Thyroid gland (tissue), 4 donors: ENCODE measurements at regions not wholly inside any gene's neighbourhood (a gene's known extent, or its start where the extent isn't known, plus 50 kb on each side); places are given as distances from the start of the nearest gene placed in this dataset.

Experiments used
- POLR2A ChIP-seq, 2 donors: fragments of 450-650 bp; IDR thresholded peaks; one replicate each; pipeline ENCODE4 v1.6.1; 2017; ENCODE audit warnings: antibody characterized with exemption in 2 of 2, mild to moderate bottlenecking in 2 of 2, moderate library complexity in 1 of 2
- TF ChIP-seq, protein P1 (sequence below), 6 experiments: fragments of 200-600 bp in 3 of 6; fragments of 450-650 bp in 3 of 6; sonication (generic) in 3 of 6; IDR thresholded peaks; one replicate each; pipeline ENCODE4 v1.5.1; 2016 to 2019; ENCODE audit warnings: antibody characterized with exemption in 6 of 6, mild to moderate bottlenecking in 2 of 6, inconsistent platforms in 1 of 6, moderate library complexity in 1 of 6

DNA sequence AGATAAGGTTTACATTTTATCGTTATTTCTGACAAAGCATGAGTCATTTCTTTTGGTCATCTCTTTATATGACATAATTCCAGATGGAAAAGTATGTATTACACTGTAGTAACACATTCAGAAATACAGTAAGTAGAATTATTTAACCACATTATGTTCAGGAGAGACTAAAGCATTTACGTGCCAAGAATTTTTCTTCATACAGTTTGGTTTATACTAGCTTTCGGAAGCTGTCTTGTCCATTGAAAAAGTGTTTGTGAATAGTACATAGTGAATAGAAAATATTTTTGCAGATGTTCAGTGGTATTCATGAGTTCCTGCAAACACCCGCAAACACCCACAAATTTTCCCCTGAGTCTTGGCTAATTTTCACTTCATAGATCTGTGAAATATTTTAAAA, 1033.0 kb upstream of the INTU start:
- TF ChIP-seq, protein P1, sequence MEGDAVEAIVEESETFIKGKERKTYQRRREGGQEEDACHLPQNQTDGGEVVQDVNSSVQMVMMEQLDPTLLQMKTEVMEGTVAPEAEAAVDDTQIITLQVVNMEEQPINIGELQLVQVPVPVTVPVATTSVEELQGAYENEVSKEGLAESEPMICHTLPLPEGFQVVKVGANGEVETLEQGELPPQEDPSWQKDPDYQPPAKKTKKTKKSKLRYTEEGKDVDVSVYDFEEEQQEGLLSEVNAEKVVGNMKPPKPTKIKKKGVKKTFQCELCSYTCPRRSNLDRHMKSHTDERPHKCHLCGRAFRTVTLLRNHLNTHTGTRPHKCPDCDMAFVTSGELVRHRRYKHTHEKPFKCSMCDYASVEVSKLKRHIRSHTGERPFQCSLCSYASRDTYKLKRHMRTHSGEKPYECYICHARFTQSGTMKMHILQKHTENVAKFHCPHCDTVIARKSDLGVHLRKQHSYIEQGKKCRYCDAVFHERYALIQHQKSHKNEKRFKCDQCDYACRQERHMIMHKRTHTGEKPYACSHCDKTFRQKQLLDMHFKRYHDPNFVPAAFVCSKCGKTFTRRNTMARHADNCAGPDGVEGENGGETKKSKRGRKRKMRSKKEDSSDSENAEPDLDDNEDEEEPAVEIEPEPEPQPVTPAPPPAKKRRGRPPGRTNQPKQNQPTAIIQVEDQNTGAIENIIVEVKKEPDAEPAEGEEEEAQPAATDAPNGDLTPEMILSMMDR (IDR thresholded peaks at IDR 0.05) = no peak
- no peak for TF ChIP-seq POLR2A (IDR thresholded peaks at IDR 0.05)
